Vagina (tissue), 2 donors: ENCODE measurements at regions not wholly inside any gene's neighbourhood (a gene's known extent, or its start where the extent isn't known, plus 50 kb on each side); places are given as distances from the start of the nearest gene placed in this dataset.

ENCODE experiments used
- DNase-seq, 2 donors: peaks; one replicate each; pipeline ENCODE4 v3.0.0-alpha.2; 2017; ENCODE audit errors: extremely low spot score in 2 of 2
- H3K27ac ChIP-seq: fragments of 200-600 bp; sonication (generic); one replicate; pipeline ENCODE4 v1.5.1; 2019
- H3K27me3 ChIP-seq: fragments of 200-600 bp; sonication (generic); one replicate; pipeline ENCODE4 v1.5.1; 2019
- H3K36me3 ChIP-seq, 2 donors: fragments of 200-600 bp; sonication (generic); one replicate each; pipeline ENCODE4 v1.5.1; 2017 to 2019
- H3K4me1 ChIP-seq: fragments of 200-600 bp; sonication (generic); one replicate; pipeline ENCODE4 v1.5.1; 2019
- H3K4me3 ChIP-seq, 2 donors: fragments of 200-600 bp; sonication (generic); 1 replicate in 1 of 2; 2 replicates in 1 of 2; pipeline ENCODE4 v1.5.1; 2016 to 2019
- H3K9me3 ChIP-seq: fragments of 200-600 bp; sonication (generic); one replicate; pipeline ENCODE4 v1.5.1; 2019
- CTCF ChIP-seq, 3 experiments: fragments of 450-650 bp in 2 of 3; fragments of 200-600 bp in 1 of 3; sonication (generic) in 1 of 3; IDR thresholded peaks; one replicate each; pipeline ENCODE4 v1.5.1; 2017 to 2019; ENCODE audit warnings: antibody characterized with exemption in 3 of 3, mild to moderate bottlenecking in 2 of 3, moderate library complexity in 2 of 3
- POLR2A ChIP-seq, 2 donors: fragments of 450-650 bp; IDR thresholded peaks; one replicate each; pipeline ENCODE4 v1.6.1; 2017; ENCODE audit warnings: antibody characterized with exemption in 2 of 2, mild to moderate bottlenecking in 2 of 2, moderate library complexity in 2 of 2
- POLR2AphosphoS5 ChIP-seq, 2 donors: sonication (generic); formaldehyde crosslinking; IDR thresholded peaks; one replicate each; pipeline ENCODE4 v1.9.0; 2017; ENCODE audit warnings: antibody characterized with exemption in 2 of 2, mild to moderate bottlenecking in 2 of 2, low read depth in 1 of 2; ENCODE audit not compliant: insufficient read depth in 1 of 2
- intact Hi-C: fragments of 100-400 bp; cut with DNase I; formaldehyde crosslinking; loops from one replicate; pipeline ENCODE4 v1.15.1; 2023

GRCh38 chr11:101277036-101277435 is 147.4 kb upstream of the PGR start:
- TF ChIP-seq POLR2A (IDR thresholded peaks at IDR 0.05), result no peak
- no peak for TF ChIP-seq POLR2AphosphoS5 (IDR thresholded peaks at IDR 0.05; ENCODE audit: insufficient read depth in 1 of 2, low read depth in 1 of 2)
- no peak for TF ChIP-seq CTCF (IDR thresholded peaks at IDR 0.05)
- no peaks in the 10 kb centered on the region for H3K36me3 ChIP-seq
- DNase-seq, result no peak
- no peak overlapping the region for H3K27ac ChIP-seq
- H3K9me3 ChIP-seq, result no peaks in the 10 kb centered on the region
- intact Hi-C loops, result no loop called here
- no peaks in the 10 kb centered on the region for H3K4me1 ChIP-seq
- no peaks in the 10 kb centered on the region for H3K27me3 ChIP-seq
- no peak overlapping the region for H3K4me3 ChIP-seq

- no peak for DNase-seq
- TF ChIP-seq POLR2A (IDR thresholded peaks at IDR 0.05), result no peak
- no peak for TF ChIP-seq POLR2AphosphoS5 (IDR thresholded peaks at IDR 0.05; ENCODE audit: insufficient read depth in 1 of 2, low read depth in 1 of 2)
- TF ChIP-seq CTCF (IDR thresholded peaks at IDR 0.05), result no peak
- H3K27me3 ChIP-seq, result no peaks in the 10 kb centered on the region
- H3K4me3 ChIP-seq, result no peak overlapping the region
- no peaks in the 10 kb centered on the region for H3K4me1 ChIP-seq
- no peaks in the 10 kb centered on the region for H3K9me3 ChIP-seq
- intact Hi-C loops, result no loop called here
- H3K27ac ChIP-seq, result no peak overlapping the region
- no peaks in the 10 kb centered on the region for H3K36me3 ChIP-seq
Observed at GRCh38 chr11:101269990-101270660, 140.5 kb upstream of the PGR start.

GRCh38 chr11:101269390-101269789 is 139.8 kb upstream of the PGR start:
- intact Hi-C loops, result no loop called here
- TF ChIP-seq POLR2AphosphoS5 (IDR thresholded peaks at IDR 0.05; ENCODE audit: insufficient read depth in 1 of 2, low read depth in 1 of 2), result no peak
- TF ChIP-seq POLR2A (IDR thresholded peaks at IDR 0.05), result no peak
- TF ChIP-seq CTCF (IDR thresholded peaks at IDR 0.05), result no peak
- H3K4me1 ChIP-seq, result peaks cover 3% of the 10 kb centered on the region

GRCh38 chr11:101267654-101268053 is 138.0 kb upstream of the PGR start:
- Histone ChIP-seq H3K36me3 (no peaks in the 10 kb centered on the region), H3K9me3 (no peaks in the 10 kb centered on the region), H3K27ac (no peak overlapping the region), H3K4me1 (peaks cover 6% of the 10 kb centered on the region), H3K27me3 (no peaks in the 10 kb centered on the region), H3K4me3 (no peak overlapping the region)
- intact Hi-C loops, result no loop called here
- TF ChIP-seq CTCF (IDR thresholded peaks at IDR 0.05) (no peak), POLR2AphosphoS5 (IDR thresholded peaks at IDR 0.05; ENCODE audit: insufficient read depth in 1 of 2, low read depth in 1 of 2) (no peak), POLR2A (IDR thresholded peaks at IDR 0.05) (no peak)
- no peak for DNase-seq

More at GRCh38 chr11:101269390-101269789, 139.8 kb upstream of the PGR start:
- H3K9me3 ChIP-seq, result no peaks in the 10 kb centered on the region
- DNase-seq, result no peak
- H3K27me3 ChIP-seq, result no peaks in the 10 kb centered on the region
- no peak overlapping the region for H3K4me3 ChIP-seq
- no peaks in the 10 kb centered on the region for H3K36me3 ChIP-seq
- no peak overlapping the region for H3K27ac ChIP-seq

- Histone ChIP-seq H3K27me3 (no peaks in the 10 kb centered on the region), H3K36me3 (no peaks in the 10 kb centered on the region), H3K27ac (no peak overlapping the region), H3K9me3 (no peaks in the 10 kb centered on the region), H3K4me1 (peaks cover 6% of the 10 kb centered on the region), H3K4me3 (no peak overlapping the region)
- DNase-seq, result no peak
- intact Hi-C loops, result no loop called here
- no peak for TF ChIP-seq POLR2A (IDR thresholded peaks at IDR 0.05)
- no peak for TF ChIP-seq POLR2AphosphoS5 (IDR thresholded peaks at IDR 0.05; ENCODE audit: insufficient read depth in 1 of 2, low read depth in 1 of 2)
- TF ChIP-seq CTCF (IDR thresholded peaks at IDR 0.05), result no peak
Observed at GRCh38 chr11:101264306-101264705, 134.7 kb upstream of the PGR start.
